ENCODE measurements at regions not wholly inside any gene's neighbourhood (a gene's known extent, or its start where the extent isn't known, plus 50 kb on each side); places are given as distances from the start of the nearest gene placed in this dataset.

GRCh38 chr13:75124415-75124814 is 357.6 kb downstream of the TBC1D4 start:
- ATAC-seq = no peak

DNA sequence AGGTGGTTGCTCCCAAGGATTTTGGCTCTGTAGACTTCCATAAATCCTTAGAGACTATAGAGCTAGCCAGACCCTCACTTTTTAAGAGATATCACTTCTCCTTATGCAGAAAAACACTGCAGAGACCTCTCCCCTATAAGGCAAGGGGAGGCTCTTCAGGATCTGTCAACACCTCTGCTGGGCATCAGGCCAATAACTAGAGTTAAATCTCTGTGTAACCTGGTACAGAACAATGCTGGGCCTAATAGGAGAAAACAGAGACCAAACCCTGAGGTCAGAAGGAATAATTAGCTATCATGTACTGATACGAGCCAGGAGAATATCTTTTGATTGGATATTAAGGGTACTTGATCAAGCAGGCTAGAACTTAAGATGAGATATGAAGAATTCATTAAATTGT is 358.5 kb downstream of the TBC1D4 start:
- no peak for ATAC-seq

DNA sequence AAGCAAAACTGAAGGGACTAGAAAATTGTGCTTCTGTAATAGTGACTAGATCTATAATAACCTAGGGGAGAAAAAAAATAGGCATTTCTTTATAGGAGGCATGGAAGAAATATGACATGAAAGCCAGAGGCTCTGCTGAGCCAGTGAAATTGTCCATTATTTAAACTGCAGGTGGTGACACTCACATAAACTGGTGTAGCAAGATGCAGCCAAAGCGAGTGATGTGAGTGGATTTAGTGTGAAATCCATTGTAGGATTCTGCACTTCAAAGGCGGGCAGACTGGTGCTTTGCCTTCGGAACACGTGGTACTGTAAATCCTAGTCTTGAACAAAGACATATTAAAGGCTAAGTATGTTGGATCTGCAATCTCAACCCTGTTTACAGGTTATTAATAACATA is 361.9 kb downstream of the TBC1D4 start:
- no peak for ATAC-seq

DNA sequence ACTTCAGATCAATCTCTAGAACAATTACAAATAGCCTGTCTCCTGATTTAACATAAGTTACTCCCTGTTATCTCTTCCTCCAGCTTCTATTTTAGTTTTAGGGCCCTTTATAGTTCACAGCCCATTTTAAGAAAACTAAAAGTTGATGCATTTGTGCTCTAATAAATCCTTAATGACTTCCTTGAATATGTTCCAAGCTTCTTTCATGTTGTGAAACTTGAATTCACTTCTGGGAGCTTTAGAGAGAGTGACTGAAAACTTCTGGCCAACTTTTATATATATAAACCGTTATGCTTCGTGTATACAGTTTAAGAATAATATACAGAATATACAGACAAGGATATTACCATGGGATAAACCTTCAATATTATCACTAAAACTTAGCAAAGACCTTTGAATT is 366.8 kb downstream of the TBC1D4 start:
- ATAC-seq = no peak

DNA sequence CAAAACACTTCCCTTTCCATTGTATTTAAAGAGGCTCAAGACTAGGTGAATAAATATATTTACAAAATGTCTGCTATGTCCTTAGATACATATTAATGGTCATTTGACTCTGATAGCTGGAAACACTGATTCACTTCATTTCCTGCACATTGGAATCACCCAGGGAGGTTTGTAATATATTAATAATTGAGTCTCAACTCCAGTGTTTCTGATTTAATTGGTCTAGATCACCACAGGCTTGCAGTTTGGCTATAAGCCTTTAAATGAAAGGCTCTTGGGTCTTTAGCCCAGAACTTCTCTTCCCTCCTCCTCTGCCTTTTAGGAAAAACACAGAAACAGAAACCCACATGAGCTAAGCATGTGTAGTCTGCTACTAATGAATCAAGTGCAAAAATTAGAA is 378.0 kb downstream of the TBC1D4 start:
- no peak for ATAC-seq

GRCh38 chr13:75102001-75102716 is 379.8 kb downstream of the TBC1D4 start:
- ATAC-seq = no peak

GRCh38 chr13:75101348-75101747 is 380.6 kb downstream of the TBC1D4 start:
- no peak for ATAC-seq

DNA sequence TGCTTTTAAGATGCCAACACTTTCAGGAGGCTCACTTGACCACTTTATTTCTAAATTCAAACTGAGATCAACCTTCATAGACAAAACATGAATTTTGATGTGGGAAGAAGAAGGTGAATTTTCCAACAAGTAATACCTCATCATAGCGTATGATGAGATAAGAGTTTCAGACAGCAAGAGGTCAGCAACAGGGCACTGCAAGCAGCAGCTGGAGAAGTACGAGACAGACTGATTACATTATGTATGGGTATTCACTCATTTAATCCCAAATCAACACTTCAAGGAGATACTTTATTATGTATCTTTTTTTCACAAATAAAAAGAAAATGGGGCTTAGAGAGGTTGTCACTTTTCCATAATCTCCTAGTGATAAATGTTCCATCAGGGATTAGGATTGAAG is 389.8 kb downstream of the TBC1D4 start:
- ATAC-seq = no peak

GRCh38 chr13:75091718-75092117 is 390.3 kb downstream of the TBC1D4 start:
- ATAC-seq = no peak

DNA sequence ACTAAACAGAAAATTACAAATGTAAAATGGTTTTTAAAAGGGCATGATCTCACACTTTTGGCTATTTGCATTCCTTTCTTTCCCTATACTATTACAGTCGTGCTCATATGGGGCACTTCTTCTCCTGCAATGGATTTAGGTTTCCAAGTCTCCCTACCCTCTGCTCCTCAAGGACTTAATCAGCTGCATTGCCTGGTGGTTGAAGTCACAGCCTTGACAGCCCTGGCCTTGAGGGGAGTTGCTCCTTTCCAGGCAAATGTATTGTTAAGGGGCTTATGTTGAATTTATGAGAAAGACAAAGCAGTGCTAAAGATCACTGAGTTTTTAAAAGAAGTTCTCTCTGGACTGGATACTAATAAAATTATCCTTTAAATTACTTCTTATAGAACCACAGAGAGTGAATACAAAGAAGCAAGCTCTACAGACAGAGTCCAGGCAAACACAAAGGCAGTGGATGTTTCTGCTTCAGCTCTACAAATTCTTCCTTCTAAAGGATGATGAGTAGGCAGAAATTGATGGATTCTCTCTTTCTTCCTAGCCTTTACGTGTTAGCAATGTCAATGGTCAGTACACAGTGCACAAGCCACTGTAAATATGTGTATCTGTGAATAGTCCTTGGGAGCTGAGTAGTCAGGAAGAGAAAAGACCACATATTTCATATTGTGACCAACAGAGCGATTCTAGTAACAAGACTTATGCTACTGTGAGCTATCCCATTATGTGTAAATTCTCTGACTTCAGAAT is 390.9 kb downstream of the TBC1D4 start:
- no peak for ATAC-seq

DNA sequence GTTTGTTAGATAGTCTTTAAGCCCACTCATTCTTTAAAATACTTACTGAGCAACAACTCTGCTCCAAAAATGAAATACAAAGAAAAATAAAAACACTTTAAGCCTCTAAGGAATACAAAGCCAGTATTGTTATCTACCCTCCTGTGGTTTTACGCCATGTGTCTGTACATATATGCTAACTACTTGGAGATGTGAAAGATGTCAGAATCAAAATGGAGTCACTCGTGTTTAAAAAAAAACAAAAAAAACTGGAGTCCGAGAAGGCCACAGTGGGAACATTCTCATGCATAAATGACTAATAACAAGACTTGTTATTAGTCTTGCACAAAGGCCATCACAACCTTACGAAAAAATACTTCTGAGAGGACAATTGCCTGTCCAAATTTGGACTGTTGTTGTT is 393.1 kb downstream of the TBC1D4 start:
- no peak for ATAC-seq

- no peak for ATAC-seq
These were observed 402.7 kb downstream of the TBC1D4 start for GRCh38 chr13:75079226-75079625.

- ATAC-seq = no peak
These were observed 405.5 kb downstream of the TBC1D4 start for GRCh38 chr13:75076476-75076875.

GRCh38 chr13:75073786-75074185 is 408.2 kb downstream of the TBC1D4 start:
- ATAC-seq = no peak

DNA sequence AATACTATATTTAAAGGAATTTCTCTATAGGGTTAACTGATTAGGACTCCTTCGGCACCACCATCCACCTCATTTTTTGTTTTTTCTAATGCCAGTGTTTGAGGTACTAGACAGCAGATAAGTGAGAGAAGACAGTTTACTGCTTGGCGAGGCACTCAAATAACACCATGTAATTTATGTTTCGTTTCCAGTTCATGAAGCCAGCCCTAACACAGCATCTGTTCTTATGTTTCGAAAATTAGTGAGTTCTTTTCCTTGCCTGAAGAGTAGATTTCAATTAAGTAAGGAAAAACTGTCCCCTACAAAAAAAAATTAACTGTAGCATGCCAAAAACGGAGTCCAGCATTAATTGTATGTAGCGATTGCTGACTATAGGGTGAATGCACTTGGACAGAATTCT is 409.1 kb downstream of the TBC1D4 start:
- no peak for ATAC-seq

- ATAC-seq = no peak
These were observed 409.6 kb downstream of the TBC1D4 start for GRCh38 chr13:75072368-75072767.

GRCh38 chr13:75071796-75072195 is 410.2 kb downstream of the TBC1D4 start:
- no peak for ATAC-seq

DNA sequence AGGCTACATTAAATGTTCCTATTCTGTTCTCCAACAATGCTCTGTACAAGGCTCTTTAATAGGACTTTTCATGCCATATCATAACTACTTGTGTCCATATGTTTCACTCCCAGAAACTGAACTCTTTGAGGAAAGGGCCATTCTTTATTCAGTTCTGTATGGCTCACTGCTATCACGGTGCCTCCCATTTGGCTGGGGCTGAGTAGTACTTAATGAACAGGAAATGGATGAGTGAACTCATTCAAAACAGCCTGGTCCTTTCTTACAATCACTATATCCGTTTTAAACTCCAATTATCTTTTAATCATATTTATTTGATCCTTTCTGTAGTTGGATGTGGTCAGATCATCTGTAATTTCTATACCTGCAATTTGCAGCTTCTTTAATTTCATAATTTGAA is 410.6 kb downstream of the TBC1D4 start:
- no peak for ATAC-seq

GRCh38 chr13:75061909-75062308 is 420.1 kb downstream of the TBC1D4 start:
- ATAC-seq = no peak

GRCh38 chr13:75055296-75055695 is 426.7 kb downstream of the TBC1D4 start:
- no peak for ATAC-seq

GRCh38 chr13:75052616-75053015 is 429.4 kb downstream of the TBC1D4 start:
- no peak for ATAC-seq

DNA sequence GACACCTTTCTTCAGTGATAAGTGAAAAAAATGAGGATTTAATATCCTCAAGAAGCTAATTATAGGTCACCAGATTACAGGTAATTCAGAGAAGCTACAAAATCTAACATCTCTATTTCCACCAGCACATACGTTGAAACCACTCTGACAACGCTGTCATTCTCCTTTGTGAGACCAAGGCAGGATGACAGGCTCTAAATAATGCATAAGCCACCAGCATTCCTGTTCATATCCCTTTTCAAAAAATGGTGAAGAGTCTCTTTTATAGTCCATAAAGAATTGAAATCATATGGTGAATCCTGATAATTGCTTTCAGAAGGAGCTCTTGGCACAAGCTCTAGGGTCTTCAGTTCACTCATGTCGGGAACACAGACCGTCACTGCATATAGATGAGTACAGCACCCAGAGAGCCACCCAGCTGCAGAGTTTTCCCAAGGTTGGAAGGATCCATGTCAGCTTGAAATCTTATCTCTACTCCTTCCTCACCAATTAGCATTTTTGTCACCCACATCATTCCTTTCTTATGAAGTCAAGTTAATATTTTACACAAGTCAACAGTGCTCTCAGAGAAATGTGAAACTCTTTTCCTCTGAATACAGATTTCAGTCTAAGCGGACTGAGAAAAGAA is 431.4 kb downstream of the TBC1D4 start:
- ATAC-seq = no peak

- no peak for ATAC-seq
These were observed 432.1 kb downstream of the TBC1D4 start for GRCh38 chr13:75049735-75050335.

DNA sequence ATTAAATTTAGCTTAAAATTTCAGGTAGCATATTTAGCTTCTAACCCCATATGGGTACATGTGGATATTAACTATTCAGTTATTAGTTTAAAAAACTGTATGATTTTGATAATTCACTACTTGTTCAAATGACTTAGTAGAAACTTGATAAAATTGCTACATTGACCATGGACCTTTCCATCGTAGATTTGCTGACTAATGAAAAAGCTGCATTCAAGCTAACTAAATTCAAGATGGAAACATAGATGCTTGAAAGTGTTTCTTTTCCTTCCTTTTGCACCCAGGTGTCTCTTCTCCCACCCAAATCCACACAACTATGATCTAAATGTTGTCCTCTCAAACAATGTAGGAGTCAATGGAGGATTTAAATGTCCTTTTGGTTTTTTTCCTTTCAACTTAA is 439.2 kb downstream of the TBC1D4 start:
- ATAC-seq = no peak

Measured in activated CD4-positive, CD25-positive, alpha-beta regulatory T cell treated with anti-CD3 and anti-CD28 coated beads, Interleukin-2, amount 50 U/mL, for 24 hours (primary cell).